ENCODE measurements at regions not wholly inside any gene's neighbourhood (a gene's known extent, or its start where the extent isn't known, plus 50 kb on each side); places are given as distances from the start of the nearest gene placed in this dataset.

DNA sequence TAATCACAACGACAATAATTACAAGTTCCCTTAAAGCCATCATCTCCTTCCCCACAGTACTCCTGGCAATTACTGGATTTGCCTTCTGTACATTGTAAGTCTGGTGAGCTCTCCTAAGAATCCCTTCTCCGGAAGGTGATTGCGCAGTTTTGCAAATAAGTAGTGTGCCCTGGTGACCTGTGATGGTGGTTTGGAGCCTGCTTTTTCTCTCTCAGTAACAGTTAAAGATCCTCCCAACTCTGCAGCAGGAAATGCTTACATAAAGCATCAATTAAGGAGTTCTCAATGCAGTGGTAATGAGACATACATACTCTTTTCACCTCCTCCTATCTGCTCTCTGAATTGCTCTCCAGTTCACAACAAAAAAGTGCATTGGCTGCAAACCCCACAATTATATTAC is 159.7 kb downstream of the SH2D1A start:
- no peak for TF ChIP-seq TAF1 (IDR thresholded peaks at IDR 0.05; ENCODE audit: borderline replicate concordance, low read depth, low read length)
- no peak for TF ChIP-seq CEBPB (IDR thresholded peaks at IDR 0.05; ENCODE audit: borderline replicate concordance in 1 of 2, low read depth in 2 of 2, low read length in 2 of 2)
- no peak for TF ChIP-seq ZSCAN29 (IDR thresholded peaks at IDR 0.05)
- TF ChIP-seq, protein P1, sequence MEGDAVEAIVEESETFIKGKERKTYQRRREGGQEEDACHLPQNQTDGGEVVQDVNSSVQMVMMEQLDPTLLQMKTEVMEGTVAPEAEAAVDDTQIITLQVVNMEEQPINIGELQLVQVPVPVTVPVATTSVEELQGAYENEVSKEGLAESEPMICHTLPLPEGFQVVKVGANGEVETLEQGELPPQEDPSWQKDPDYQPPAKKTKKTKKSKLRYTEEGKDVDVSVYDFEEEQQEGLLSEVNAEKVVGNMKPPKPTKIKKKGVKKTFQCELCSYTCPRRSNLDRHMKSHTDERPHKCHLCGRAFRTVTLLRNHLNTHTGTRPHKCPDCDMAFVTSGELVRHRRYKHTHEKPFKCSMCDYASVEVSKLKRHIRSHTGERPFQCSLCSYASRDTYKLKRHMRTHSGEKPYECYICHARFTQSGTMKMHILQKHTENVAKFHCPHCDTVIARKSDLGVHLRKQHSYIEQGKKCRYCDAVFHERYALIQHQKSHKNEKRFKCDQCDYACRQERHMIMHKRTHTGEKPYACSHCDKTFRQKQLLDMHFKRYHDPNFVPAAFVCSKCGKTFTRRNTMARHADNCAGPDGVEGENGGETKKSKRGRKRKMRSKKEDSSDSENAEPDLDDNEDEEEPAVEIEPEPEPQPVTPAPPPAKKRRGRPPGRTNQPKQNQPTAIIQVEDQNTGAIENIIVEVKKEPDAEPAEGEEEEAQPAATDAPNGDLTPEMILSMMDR (IDR thresholded peaks at IDR 0.05 in 2 of 3, conservative IDR thresholded peaks at IDR 0.05 in 1 of 3; ENCODE audit: control insufficient read depth in 2 of 3, extremely low read depth in 1 of 3, insufficient read depth in 1 of 3, low read depth in 3 of 3, low read length in 3 of 3) = no peak
- TF ChIP-seq, protein P2, sequence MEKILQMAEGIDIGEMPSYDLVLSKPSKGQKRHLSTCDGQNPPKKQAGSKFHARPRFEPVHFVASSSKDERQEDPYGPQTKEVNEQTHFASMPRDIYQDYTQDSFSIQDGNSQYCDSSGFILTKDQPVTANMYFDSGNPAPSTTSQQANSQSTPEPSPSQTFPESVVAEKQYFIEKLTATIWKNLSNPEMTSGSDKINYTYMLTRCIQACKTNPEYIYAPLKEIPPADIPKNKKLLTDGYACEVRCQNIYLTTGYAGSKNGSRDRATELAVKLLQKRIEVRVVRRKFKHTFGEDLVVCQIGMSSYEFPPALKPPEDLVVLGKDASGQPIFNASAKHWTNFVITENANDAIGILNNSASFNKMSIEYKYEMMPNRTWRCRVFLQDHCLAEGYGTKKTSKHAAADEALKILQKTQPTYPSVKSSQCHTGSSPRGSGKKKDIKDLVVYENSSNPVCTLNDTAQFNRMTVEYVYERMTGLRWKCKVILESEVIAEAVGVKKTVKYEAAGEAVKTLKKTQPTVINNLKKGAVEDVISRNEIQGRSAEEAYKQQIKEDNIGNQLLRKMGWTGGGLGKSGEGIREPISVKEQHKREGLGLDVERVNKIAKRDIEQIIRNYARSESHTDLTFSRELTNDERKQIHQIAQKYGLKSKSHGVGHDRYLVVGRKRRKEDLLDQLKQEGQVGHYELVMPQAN (conservative IDR thresholded peaks at IDR 0.05) = no peak
- TF ChIP-seq ZNF274 (IDR thresholded peaks at IDR 0.05; ENCODE audit: insufficient read depth, insufficient read length) = no peak
- TF ChIP-seq TCF3 (IDR thresholded peaks at IDR 0.05; ENCODE audit: borderline replicate concordance, insufficient read depth, low read depth, low read length) = no peak
- TF ChIP-seq CBX5 (IDR thresholded peaks at IDR 0.05; ENCODE audit: low read depth) = no peak
- no peak for TF ChIP-seq POU2F2 (IDR thresholded peaks at IDR 0.05; ENCODE audit: borderline replicate concordance, low read depth, low read length)
- TF ChIP-seq NR2C1 (IDR thresholded peaks at IDR 0.05) = no peak
- no peak for TF ChIP-seq POLR2A (IDR thresholded peaks at IDR 0.05; ENCODE audit: low read depth, low read length)
